MM.1S (cell line): ENCODE measurements at regions not wholly inside any gene's neighbourhood (a gene's known extent, or its start where the extent isn't known, plus 50 kb on each side); places are given as distances from the start of the nearest gene placed in this dataset.

Experiments
- DNase-seq: peaks from one replicate; pipeline ENCODE4 v3.0.0-alpha.2; 2015
- H2AFZ ChIP-seq: fragments of 300-600 bp; sonication (generic); 2 replicates; pipeline ENCODE4 v1.6.0; 2016; ENCODE audit warnings: antibody characterized with exemption, low read length
- H3F3A ChIP-seq: fragments of 300-600 bp; sonication (generic); 2 replicates; pipeline ENCODE4 v1.6.1; 2016; ENCODE audit warnings: mild to moderate bottlenecking, antibody characterized with exemption, low read length, moderate library complexity, mixed read lengths; ENCODE audit not compliant: insufficient read depth
- H3K27ac ChIP-seq: fragments of 300-600 bp; sonication (generic); 2 replicates; pipeline ENCODE4 v1.5.1; 2016; ENCODE audit warnings: mild to moderate bottlenecking, low read length
- H3K27me3 ChIP-seq: fragments of 300-600 bp; sonication (generic); replicated peaks from 2 replicates; pipeline ENCODE4 v1.6.0; 2016; ENCODE audit warnings: low read length; ENCODE audit not compliant: insufficient read depth
- H3K36me3 ChIP-seq: fragments of 300-600 bp; sonication (generic); replicated peaks from 2 replicates; pipeline ENCODE4 v1.6.1; 2016; ENCODE audit warnings: mild to moderate bottlenecking, low read length, mixed read lengths; ENCODE audit not compliant: insufficient read depth
- H3K4me1 ChIP-seq: fragments of 300-600 bp; sonication (generic); 2 replicates; pipeline ENCODE4 v1.6.1; 2016; ENCODE audit warnings: low read length, mixed read lengths
- H3K4me2 ChIP-seq: fragments of 300-600 bp; sonication (generic); 2 replicates; pipeline ENCODE4 v1.6.0; 2016; ENCODE audit warnings: low read depth, low read length
- H3K4me3 ChIP-seq: fragments of 300-600 bp; sonication (generic); 2 replicates; pipeline ENCODE4 v1.5.1; 2016; ENCODE audit warnings: low read length, mixed read lengths
- H3K79me2 ChIP-seq: fragments of 300-600 bp; sonication (generic); 2 replicates; pipeline ENCODE4 v1.6.1; 2016; ENCODE audit warnings: mixed run types, low read length, mixed read lengths
- H3K9ac ChIP-seq: fragments of 300-600 bp; sonication (generic); 2 replicates; pipeline ENCODE4 v1.6.1; 2016; ENCODE audit warnings: low read length, mixed read lengths
- H3K9me2 ChIP-seq: fragments of 300-600 bp; sonication (generic); replicated peaks from 2 replicates; pipeline ENCODE4 v1.6.1; 2016; ENCODE audit warnings: mild to moderate bottlenecking, low read length, mixed read lengths; ENCODE audit not compliant: insufficient read depth
- H3K9me3 ChIP-seq: fragments of 300-600 bp; sonication (generic); replicated peaks from 2 replicates; pipeline ENCODE4 v1.6.1; 2016; ENCODE audit warnings: mild to moderate bottlenecking, low read length, mixed read lengths; ENCODE audit not compliant: insufficient read depth
- H4K20me1 ChIP-seq: fragments of 300-600 bp; sonication (generic); 2 replicates; pipeline ENCODE4 v1.6.1; 2016; ENCODE audit warnings: mild to moderate bottlenecking, low read length, moderate library complexity, mixed read lengths; ENCODE audit not compliant: insufficient read depth
- EZH2 ChIP-seq: fragments of 300-600 bp; sonication (generic); optimal IDR thresholded peaks from 2 replicates; pipeline ENCODE3; 2017; ENCODE audit warnings: low read depth, mild to moderate bottlenecking, antibody characterized with exemption, low read length, mixed read lengths
- EZH2phosphoT487 ChIP-seq: fragments of 300-600 bp; sonication (generic); IDR thresholded peaks from 2 replicates; pipeline ENCODE4 v1.6.1; 2018; ENCODE audit warnings: antibody characterized with exemption, low read length
- TF ChIP-seq, protein P1 (sequence below): fragments of 300-600 bp; sonication (generic); IDR thresholded peaks from 2 replicates; pipeline ENCODE4 v1.5.1; 2016; ENCODE audit warnings: antibody characterized with exemption, low read length, mixed read lengths

DNA sequence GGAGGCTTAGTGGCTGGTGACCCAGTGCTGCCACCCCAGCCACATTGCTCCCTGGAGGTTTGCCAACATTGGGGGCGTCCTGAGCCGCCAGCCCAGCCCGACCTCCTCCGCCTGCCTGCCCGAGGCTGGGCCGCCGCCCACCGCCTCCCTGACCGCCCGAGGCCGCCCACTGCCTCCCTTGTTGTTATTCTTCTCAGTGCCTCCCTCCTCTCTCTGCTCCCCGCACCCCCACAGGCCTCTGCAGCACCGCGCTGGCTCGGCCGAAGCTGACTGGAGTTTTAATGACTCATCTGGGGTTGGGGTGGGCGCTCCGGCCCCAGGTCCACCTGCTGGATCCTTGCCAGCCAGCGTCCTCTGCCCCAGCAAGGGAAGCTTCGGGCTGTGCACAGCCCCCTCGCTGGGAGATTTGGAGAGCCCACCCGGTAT lies 102.5 kb downstream of the RBFOX3 start:
- Histone ChIP-seq H3K9me3 (no peaks in the 10 kb centered on the region), H3K9me2 (no peaks in the 10 kb centered on the region), H4K20me1 (no peaks in the 10 kb centered on the region), H3F3A (no peaks in the 10 kb centered on the region), H3K27me3 (peaks cover 82% of the 10 kb centered on the region), H3K36me3 (no peaks in the 10 kb centered on the region), H3K79me2 (no peaks in the 10 kb centered on the region), H3K9ac (no peak overlapping the region), H3K4me1 (no peaks in the 10 kb centered on the region), H2AFZ (no peak overlapping the region), H3K4me3 (no peak overlapping the region), H3K4me2 (no peak overlapping the region), H3K27ac (no peak overlapping the region)
- TF ChIP-seq, protein P1, sequence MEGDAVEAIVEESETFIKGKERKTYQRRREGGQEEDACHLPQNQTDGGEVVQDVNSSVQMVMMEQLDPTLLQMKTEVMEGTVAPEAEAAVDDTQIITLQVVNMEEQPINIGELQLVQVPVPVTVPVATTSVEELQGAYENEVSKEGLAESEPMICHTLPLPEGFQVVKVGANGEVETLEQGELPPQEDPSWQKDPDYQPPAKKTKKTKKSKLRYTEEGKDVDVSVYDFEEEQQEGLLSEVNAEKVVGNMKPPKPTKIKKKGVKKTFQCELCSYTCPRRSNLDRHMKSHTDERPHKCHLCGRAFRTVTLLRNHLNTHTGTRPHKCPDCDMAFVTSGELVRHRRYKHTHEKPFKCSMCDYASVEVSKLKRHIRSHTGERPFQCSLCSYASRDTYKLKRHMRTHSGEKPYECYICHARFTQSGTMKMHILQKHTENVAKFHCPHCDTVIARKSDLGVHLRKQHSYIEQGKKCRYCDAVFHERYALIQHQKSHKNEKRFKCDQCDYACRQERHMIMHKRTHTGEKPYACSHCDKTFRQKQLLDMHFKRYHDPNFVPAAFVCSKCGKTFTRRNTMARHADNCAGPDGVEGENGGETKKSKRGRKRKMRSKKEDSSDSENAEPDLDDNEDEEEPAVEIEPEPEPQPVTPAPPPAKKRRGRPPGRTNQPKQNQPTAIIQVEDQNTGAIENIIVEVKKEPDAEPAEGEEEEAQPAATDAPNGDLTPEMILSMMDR, result no peak
- TF ChIP-seq EZH2phosphoT487, result no peak
- no peak for TF ChIP-seq EZH2
- no peak for DNase-seq

DNA sequence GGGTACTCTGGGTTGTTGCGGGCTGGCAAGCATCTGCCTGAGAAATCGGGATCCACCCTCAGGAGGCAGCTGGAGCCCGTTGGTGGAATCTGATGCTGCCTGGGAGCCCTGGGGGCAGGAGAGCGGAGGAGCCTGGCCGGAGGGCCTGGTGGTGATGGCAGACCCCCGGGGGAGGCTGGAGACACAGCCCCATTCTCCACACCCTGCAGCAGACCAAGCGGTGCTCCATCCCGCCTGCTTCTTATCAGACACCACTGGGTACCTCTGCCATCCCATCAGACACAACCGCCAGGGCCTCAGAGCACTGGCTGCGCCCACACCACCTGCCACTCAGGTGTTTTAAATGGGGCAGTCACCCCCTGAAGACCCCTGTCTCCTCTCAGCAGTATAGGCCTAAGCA lies 103.9 kb downstream of the RBFOX3 start:
- Histone ChIP-seq H3K4me2 (no peak overlapping the region), H3K4me3 (no peak overlapping the region), H3K9me2 (no peaks in the 10 kb centered on the region), H3K79me2 (no peaks in the 10 kb centered on the region), H3K27me3 (peaks cover 95% of the 10 kb centered on the region), H3K27ac (no peak overlapping the region), H2AFZ (no peak overlapping the region), H3K36me3 (no peaks in the 10 kb centered on the region), H3K4me1 (no peaks in the 10 kb centered on the region), H3K9me3 (no peaks in the 10 kb centered on the region), H4K20me1 (no peaks in the 10 kb centered on the region), H3F3A (no peaks in the 10 kb centered on the region), H3K9ac (no peak overlapping the region)
- no peak for TF ChIP-seq EZH2phosphoT487
- TF ChIP-seq, protein P1, result no peak
- no peak for TF ChIP-seq EZH2
- DNase-seq, result no peak

DNA sequence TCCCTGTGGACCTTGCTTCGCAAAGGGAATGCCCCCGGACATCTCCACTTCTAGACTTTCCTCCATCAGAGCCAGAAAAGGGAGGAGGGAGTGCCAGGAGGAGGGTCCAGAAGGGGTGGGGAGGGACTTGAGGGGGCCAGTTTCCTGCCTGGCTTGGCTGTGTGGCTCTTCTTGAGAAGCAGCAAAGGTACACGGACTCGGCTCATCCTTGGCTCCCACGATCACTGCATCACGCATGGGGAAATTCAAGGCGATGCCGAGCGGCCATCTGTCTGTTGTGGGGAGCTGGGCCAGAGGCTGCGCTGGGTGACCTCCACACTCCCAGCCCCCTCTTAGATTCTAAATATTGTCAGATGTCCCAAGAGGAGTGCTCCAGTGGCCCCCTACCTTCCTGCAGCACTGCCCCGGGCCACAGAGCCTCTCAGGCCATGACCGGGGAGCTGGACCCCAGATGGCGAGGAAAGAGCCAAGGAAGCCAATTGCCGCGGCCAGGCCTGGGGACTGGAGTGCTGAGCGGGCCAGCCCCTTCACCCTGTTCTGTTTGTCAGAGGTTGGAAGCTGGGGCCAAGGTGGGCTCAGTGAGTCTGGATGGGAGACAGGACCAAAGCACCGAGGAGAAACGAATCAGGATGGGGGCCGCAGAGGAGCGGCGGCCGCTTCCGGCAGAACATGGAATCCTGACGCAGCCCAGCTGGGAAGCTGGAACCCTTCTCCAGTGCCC lies 104.5 kb downstream of the RBFOX3 start:
- peaks cover 100% of the 10 kb centered on the region for H3K27me3 ChIP-seq
- no peak overlapping the region for H3K27ac ChIP-seq
- no peak for DNase-seq
- H3K9me2 ChIP-seq, result no peaks in the 10 kb centered on the region
- H3K36me3 ChIP-seq, result no peaks in the 10 kb centered on the region
- no peaks in the 10 kb centered on the region for H3K4me1 ChIP-seq
- TF ChIP-seq EZH2 (no peak), EZH2phosphoT487 (no peak)
- TF ChIP-seq, protein P1, result no peak
- H3F3A ChIP-seq, result no peaks in the 10 kb centered on the region
- H3K9me3 ChIP-seq, result no peaks in the 10 kb centered on the region
- H3K79me2 ChIP-seq, result no peaks in the 10 kb centered on the region
- no peak overlapping the region for H3K4me3 ChIP-seq
- H4K20me1 ChIP-seq, result no peaks in the 10 kb centered on the region
- H3K4me2 ChIP-seq, result no peak overlapping the region
- H3K9ac ChIP-seq, result no peak overlapping the region
- no peak overlapping the region for H2AFZ ChIP-seq
